ENCODE measurements at regions not wholly inside any gene's neighbourhood (a gene's known extent, or its start where the extent isn't known, plus 50 kb on each side); places are given as distances from the start of the nearest gene placed in this dataset.
"Not testable (repeated sequence)": the region's sequence is repeated elsewhere in the genome, so short reads cannot be mapped to it uniquely, and the experiment has no call there.

DNA sequence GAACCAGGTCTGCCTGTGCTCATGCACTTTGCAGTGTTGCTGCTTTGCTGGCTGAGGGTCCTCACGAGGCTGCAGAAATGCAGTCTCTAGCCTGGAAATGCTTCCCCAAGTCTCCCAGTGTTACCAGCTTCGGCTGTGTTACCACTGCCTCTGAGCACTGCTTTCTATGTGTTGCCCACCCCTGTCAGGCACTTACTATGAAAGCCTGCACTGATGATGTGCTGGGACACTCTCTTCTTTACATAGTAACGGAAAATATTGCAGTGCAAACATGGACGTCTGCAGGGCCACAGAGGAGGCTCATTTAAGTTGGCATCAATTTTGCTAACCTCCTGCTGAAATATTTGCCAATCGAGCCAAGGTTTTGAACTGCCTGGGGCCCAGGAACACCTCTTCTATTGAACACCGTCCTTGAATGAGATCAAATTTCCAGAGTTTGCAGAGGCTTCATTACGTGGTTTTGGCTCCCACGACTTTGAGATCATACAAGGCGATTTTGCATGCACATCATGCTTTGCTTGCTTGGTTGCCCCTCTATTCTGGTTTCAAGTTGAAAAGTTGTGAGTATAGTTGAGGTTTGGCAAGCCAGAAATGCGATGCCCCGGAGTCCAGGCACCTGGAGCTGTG, 404.7 kb upstream of the PODXL start:
- no peak for DNase-seq (ENCODE audit: low read depth in 3 of 3)

DNA sequence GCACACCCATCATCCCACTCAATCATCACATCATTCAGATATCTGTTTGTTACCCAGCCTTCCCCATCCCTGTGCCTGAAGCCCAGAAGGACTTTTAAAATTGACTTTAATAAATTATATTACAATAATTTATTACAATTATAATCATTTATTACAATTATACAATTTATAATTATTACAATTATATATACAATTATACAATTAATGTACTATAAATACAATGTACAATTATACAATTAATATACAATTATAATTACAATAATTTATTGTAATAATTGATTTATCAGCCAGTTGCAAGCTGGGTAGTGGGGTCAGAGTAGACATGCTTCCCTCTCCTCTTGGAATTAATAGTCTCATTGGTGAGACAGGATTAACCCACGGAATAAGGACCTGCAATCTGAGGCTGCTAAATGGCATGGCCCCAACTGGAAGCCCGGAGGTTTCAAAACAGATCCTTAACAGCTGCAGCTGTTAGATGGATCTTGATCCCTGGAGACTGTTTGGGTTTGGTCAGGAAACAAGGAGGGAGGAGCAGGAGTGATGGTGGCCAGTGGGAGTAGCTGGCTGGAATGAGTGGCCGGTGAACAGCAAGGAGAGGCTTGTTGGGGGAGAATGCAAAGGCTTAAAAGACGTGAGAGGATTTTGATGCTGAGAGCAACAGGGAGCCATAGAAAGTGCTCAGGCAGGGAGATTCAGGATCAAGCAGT, 402.8 kb upstream of the PODXL start:
- no peak for DNase-seq (ENCODE audit: low read depth in 3 of 3)

DNA sequence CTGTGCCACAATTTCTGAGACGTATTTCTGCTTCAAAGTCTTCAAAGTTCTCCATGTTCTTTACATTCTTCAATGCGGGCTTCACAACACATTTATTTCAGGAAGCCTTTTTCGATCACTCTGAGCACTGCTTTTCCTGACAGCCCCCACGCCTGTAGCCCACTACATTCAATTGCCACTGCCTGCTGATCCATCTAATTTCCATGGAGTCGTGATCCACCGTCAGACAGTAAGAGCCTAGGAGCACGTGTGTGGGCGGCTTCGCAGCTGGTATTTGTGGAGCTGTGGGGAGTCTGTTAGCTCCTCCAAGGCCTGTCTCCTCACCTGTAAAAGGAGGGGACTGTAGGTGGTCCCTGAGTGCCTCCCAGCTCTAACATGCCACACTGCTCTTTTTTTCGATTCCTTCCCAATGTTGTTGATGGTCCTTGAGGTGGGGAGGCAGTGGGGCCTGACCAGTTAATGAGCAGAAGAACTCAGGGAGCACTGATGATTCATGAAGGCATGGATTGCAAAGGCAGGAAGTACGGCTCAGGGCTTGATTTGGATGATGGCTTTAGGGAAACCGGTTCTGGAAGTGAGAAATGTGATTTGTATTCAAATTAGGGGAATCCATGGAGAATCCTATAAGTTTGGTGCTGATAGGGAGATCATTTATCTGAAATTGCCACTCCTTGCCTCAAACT, 401.1 kb upstream of the PODXL start:
- DNase-seq (ENCODE audit: low read depth in 3 of 3): no peak

DNA sequence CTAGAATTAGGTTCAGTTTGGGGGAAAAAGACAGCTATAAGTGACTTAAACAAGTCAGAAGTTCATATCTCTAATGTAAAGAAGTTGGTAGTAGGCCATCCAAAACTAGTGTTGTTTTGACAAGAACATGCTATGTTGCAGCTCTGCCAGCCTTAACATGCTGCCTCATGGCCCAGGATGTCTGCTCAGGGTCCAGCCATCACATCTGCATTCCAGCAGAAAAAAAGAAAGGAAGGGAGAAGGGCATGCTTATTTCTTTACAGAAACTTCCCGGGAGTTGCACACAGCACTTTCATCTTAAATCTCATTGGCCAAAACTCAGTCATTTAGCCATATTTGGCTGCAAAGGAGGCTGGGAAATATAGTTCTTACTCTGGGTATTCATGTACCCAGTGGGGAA, 400.4 kb upstream of the PODXL start:
- DNase-seq (ENCODE audit: low read depth in 3 of 3): no peak

DNA sequence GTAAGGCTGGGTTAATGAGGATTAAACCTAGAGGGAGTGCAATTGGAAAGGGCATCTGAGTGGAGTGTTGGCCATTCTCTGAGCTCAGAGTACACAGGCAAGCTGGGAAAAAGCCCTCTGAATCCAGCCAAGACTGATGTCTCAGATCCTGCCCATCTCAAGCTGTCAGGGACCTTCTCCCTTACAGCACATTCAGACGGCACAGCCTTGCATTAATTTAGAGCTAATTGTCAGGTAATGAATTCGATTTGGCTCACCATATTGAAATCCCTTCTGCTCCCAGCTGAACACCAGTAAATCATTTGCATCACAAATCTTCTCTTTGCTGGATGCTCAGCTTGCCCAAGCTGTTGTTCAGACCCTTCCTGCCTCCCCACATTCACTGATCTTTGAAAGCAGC, 399.3 kb upstream of the PODXL start:
- DNase-seq (ENCODE audit: low read depth in 3 of 3): no peak

DNA sequence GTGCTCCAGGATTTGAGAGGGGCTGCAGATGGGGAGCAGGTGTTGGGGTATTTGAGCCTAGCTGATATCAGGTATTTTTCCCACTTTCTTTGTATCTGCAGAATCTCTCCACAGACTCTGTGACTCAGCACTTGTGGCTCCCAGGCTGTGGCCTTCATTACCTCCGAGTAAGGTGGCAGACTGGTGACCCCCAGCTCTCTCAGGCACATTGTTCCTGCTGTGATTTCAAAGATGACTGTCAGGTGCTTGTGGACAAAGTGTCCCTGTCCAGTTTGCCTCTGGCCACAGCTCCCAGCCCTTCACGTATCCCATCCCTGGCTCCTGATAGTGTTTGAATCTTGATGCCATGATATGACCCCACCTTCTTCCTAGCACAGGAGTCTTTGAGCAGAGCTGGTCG, 396.8 kb upstream of the PODXL start:
- DNase-seq (ENCODE audit: low read depth in 3 of 3): no peak

DNA sequence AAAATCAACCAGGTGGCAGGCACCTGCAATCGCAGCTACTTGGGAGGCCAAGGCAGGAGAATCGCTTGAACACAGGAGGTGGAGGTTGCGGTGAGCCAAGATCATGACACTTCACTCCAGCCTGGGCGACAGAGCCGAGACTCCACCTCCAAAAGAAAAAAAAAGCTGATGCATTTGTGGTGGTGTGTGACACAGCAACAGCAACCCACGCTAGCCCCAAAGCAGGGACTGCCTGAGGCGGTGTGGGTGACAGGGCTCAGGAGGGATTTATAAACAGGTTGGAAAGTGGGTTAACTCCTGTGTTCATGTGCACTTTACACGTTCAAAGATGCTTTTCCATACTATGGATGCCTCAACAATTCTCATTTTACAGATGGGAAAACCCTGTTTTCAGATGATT, 395.9 kb upstream of the PODXL start:
- DNase-seq (ENCODE audit: low read depth in 3 of 3): no peak

DNA sequence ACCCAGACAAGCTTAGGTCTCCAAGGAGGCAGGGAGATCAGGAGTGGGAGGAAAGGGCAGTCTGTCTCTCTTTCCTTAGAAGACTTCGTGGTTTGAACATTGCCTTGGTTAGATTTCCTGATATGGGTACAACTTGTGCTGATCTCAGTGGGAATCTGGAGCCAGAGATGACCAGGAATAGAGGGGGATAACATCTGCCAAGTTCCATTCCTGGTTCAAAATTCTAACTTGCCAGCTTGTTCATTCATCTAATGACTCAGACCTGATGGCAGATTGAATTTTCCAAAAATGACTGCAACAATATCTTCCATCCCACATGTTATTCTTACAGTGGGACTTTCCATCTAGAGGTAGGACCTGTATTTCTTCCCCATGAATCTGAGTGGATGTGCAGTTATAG, 394.3 kb upstream of the PODXL start:
- DNase-seq (ENCODE audit: low read depth in 3 of 3): no peak

DNA sequence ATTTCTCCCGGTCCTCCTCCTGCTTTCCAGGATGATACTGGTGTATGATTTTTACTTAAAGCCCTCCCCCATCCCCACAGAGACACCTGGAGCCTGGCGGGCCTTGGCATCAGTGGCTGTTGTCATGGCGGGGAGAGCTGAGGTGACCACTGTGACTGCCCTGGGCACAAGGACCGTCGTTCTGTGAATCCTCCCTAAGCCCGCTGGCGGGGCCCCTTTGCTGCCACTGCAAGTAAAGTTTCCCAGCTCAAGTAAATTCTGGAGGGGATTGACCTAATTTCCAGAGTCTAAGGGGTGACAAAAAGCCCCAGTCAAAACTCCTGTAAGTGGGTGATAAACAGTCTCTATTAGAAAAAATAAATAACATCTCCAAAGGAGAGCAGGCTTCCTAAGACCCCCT, 393.2 kb upstream of the PODXL start:
- no peak for DNase-seq (ENCODE audit: low read depth in 3 of 3)

DNA sequence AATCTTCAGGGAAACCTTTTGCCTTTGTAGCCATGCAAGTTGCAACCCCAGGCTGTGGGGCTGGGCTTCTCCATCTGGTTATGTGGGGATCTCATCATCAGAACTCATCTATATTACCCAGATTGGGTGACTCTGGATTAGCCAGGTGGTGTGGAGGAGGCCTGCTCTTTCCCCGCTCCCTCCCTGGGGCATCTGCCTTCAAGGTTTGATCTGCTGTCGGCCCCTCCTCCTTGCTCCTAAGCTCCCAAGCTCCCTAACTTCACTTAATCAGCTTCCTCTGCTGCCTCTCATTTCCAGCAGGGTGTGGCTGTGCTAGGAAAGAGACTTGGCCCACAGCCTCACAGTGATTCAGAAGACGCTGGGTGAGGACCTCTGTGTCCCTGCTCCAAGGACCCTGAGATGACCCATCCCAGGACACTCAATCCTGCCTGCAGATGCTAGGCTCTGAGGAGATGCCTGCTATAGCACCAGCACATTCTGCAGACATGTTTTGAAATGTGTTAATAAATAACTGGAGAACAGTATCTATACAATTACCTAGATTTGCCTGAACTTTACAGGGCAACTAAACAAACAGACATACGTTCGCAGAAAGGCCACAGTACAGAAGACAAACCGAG, 392.1 kb upstream of the PODXL start:
- no peak for DNase-seq (ENCODE audit: low read depth in 3 of 3)

DNA sequence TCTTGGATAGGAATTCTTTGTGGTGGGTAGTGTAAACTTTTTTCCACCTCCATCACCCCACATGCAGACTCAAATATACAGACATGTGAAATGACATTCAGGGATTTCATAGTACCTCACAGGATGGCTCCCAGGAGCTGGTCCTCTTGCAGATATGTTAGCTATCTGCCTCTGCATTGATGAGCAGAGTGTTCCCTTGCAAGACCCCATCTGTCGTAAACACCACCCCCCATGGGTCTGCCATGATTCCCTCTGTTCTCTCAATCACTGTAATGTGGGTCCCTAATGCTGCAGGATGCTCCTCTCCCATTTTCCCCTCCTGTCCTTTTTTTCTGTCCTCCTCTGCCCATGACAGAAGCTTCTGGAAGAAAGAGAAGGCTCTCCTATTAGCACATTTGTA, 391.2 kb upstream of the PODXL start:
- no peak for DNase-seq (ENCODE audit: low read depth in 3 of 3)

DNA sequence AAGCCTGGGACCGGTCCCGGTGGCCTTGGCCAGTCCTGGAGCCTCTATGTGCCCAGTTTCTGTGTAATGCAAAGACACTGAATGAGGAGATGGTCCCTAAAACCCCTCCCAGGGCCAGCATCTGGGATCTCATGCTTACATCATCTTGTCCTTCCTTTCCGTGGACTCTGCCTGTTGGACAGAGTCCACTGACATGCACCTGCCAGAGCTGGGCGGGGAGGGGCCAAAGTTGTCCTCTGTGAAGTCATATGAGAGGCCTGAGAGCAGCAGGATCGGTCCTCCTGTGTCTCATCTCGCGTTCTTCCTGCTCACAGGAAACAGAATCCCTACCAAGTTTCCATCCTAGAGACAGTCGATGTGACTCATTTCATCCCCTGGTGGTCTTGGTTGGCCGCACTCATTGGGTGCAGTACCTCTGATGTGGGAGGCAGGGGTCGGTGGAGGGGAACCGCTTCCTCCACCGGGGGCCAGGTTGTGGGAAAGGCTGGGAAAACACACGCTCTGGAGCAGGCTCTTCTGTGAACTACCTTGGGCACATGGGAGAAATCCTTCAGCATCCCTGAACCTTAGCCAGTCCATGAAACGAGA, 389.6 kb upstream of the PODXL start:
- no peak for DNase-seq (ENCODE audit: low read depth in 3 of 3)

DNA sequence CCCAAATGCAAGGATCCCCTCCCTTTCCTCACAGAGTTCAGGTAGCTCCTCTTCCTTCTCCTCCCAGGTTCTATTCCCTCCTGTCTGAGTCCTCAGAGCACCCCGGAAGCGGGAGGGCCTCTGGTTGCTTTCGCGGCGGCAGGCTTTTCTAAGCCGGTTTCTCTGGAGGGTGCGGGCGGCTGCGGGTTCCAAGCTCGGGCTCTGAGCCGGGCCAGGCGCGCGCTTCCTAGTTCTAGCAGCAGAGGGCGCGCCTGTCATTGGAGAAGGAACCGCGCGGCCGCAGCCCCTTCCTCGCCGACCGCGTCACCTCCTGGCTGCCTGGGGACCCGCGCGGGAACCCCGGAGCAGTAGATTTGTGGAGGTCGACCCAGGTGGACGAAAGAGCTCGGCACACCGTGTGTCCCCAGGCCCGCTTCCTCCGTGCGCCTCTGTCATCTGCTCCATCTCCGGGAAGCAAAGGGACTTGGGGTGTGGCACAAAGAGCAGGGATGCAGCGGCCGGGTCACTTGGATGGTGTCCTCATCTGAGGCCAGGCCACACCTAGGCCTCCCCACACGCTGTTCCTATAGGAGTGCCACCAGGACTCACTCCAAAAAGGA, 389.0 kb upstream of the PODXL start:
- DNase-seq (ENCODE audit: low read depth in 3 of 3): peak in 2 of 3 donors; percentile 16 to 18

DNA sequence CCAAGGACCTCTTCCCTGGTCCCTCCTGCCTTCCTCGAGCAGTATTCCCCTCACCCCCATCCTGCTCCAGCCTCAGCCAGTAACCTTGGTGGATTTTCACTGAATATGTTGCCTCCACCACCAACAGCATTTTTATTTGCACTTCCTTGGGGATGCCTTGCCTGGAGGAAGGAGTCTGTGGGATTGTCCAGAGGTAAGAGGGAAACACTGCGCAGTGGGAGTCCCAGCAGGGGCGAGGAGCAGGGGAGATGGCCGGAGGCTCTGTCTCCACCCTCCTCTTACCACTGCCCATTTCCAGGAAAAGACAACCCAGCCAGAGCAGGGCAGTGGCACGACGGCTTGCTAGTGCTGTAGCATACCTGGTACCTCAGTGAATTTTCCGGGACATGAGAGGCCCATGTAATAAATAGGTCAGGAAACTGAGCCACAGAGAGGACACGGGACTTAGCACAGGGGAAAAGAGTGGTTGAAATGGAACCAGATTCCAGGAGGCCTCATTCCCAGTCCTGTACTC, 388.2 kb upstream of the PODXL start:
- DNase-seq (ENCODE audit: low read depth in 3 of 3): no peak

DNA sequence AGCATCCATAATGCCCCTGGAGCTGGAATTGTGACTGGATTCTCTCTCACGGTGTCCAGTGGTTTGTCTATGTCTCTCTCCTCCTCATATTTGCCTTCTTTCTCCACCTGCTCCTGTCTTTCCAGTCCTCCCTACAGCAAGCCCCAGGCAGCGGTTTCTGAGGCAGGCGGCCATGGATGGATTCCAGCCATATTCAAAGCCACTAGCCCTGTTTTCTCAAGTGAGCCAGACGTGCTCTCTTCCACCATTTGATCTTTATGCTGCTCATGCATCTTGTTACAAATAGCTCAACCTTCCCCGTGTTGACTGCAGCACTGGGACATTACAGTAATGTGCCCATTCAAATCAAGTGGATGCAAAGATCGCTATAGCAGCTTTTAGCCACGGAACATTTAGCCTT, 387.2 kb upstream of the PODXL start:
- no peak for DNase-seq (ENCODE audit: low read depth in 3 of 3)

DNA sequence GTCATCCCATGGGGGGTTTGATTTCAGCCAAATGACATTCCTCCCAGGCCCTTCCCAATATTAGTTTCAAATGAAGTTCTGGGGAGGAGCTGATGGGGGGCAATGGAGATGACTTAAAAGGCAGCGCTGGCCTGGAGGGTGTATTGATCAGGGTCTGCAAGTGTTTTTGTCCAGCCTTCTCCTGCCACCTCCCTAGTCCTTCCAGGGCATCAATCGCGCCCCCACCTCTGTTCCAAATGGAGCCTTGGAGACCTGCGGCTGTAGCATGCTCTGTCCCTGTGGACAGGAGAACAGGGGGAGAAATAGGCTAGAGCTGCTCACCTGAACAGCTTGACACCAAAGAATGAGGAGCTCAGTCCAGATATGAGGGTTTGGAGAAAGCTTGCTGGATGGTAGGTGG, 386.8 kb upstream of the PODXL start:
- DNase-seq (ENCODE audit: low read depth in 3 of 3): no peak

DNA sequence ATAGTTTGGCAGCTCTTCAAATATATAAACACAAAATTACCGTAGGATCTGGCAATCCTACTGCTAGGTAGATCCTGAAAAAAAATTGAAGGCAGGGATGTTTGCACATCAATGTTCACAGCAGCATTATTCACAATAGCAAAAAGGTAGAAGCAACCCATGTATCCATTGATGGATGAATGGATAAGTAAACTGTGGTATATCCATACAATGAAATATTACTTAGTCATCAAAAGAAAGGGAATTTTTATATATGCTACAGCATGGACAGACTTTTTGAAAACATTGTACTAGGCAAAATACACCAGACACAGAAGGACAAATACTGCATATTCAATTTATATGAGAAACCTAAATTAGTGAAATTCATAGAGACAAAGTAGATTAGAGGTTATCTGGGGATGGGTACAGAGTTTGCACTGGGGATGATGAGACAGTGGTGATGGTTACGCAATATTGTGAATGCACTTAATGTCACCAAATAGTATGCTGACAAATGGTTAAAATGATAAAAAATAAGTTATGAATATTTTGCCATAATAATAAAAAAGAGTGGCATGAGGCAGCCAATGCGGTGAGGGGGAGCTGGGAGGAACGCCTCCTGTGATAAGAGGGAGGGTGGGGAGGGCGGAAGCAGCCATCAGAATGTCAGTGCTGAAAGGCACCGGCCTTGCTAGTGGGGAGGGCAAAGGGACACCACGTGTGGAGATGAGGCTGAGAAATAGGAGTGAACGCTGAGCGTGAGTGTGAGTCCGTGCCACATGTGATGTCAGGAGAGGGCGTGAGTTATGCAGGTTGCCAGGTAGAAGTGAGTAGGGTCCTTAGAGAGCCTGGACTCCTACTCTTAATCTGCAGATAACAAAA, 386.1 kb upstream of the PODXL start:
- no peak for DNase-seq (ENCODE audit: low read depth in 3 of 3)

DNA sequence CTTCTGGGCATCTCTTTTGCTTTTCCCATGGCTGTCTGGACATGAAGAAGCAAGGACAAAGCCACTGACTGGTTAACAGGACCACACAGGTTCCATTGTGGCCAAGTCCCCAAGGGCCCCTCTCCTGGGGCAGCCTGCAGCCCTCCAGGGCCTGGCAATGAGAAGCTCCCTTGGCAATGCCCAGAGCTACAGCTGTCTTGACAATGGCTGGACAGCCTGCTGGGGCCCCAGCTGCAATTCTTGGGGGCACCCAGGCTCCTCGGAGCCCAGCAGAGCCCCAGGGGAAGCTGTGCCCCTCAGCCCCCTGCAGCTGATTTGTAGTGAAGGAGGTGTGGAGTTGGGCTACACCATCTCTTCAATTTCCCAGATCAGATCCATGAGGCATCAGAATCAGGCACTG, 384.9 kb upstream of the PODXL start:
- DNase-seq (ENCODE audit: low read depth in 3 of 3): no peak

DNA sequence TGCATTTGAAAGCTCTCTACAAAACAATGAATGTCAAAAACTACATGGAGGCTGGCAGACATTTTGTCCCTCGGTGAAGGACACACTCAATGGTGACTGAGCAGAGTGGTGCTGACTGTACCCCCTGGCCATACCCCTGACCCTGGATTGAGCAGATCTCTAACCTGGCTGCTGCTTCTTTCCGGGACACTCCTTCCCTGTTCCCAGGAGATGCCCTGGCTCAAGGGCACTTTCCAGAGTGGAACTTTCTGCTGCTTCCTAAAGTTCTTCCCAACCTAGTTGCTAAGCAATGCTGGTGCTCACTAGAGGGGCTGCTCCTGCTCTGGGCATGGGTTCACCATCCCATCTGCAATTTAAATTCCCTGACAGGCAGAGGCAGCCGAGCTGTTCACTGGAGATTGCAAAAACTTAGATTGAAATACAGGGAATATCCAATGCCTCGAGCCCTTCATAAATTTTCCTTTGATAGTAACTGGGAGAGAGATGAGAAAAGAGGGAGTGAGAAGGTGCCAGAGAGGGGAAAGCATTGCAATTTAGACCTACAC, 384.3 kb upstream of the PODXL start:
- DNase-seq (ENCODE audit: low read depth in 3 of 3): no peak

DNA sequence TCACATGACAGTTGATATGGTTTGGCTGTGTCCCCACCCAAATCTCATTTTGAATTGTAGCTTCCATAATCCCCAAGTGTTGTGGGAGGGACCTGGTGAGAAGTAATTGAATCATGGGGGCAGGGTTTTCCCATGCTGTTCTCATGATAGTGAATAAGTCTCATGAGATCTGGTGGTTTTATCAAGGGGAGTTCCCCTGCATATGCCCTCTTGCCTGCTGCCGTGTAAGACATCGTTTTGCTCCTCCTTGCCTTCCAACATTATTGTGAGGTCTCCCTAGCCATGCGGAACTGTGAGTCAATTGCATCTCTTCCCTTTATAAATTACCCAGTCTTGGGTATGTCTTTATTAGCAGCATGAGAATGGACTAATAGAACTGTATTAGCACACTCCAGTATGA, 382.4 kb upstream of the PODXL start:
- not testable (repeated sequence) for DNase-seq (ENCODE audit: low read depth in 3 of 3)

DNA sequence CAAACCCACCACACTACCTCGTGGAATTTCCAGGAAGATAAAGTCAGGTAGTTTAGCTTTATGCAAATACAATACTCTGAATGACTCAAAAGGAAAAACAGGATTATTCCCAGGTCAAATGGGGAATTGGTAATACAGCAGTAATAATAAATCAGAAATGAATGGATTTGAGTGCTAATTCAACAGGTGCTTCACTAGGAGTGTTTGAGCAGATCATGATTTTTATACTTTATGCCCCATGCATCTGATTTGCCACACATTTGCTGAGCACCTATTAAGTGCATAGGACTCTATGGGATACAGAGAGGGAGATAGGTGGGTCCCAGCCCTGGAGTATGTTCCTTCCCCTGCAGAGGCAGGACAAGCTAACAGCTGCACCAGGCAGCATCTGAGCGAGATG, 381.4 kb upstream of the PODXL start:
- DNase-seq (ENCODE audit: low read depth in 3 of 3): no peak

Data from stimulated activated CD4-positive, alpha-beta T cell treated with anti-CD3 and anti-CD28 coated beads, TNF-alpha, amount 100 ng/mL, for 48 hours (primary cell).